DND-41 (cell line): ENCODE measurements at regions not wholly inside any gene's neighbourhood (a gene's known extent, or its start where the extent isn't known, plus 50 kb on each side); places are given as distances from the start of the nearest gene placed in this dataset.

Experiments
- ATAC-seq: fragments of 200-7000 bp; cut with Tn5 transposase; 3 replicates; pipeline ENCODE4 v1.9.1; 2021; ENCODE audit warnings: low read depth; ENCODE audit not compliant: insufficient read depth
- DNase-seq: peaks from one replicate; pipeline ENCODE4 v3.0.0-alpha.2; 2020
- H2AFZ ChIP-seq: 2 replicates; pipeline ENCODE4 v1.6.0; 2012; ENCODE audit warnings: low read depth, low read length
- H3K27ac ChIP-seq: 2 replicates; pipeline ENCODE4 v1.5.1; 2012; ENCODE audit warnings: low read length, inconsistent platforms
- H3K27me3 ChIP-seq: fragments of 200-600 bp; sonication (generic); 2 replicates; pipeline ENCODE4 v1.6.0; 2012; ENCODE audit warnings: low read length, mild to moderate bottlenecking, inconsistent platforms; ENCODE audit not compliant: insufficient read depth, poor library complexity
- H3K36me3 ChIP-seq: 2 replicates; pipeline ENCODE4 v1.5.1; 2012; ENCODE audit warnings: low read length, inconsistent platforms; ENCODE audit not compliant: insufficient read depth
- H3K4me1 ChIP-seq: 2 replicates; pipeline ENCODE4 v1.5.1; 2012; ENCODE audit warnings: mild to moderate bottlenecking, low read length; ENCODE audit not compliant: insufficient read depth
- H3K4me2 ChIP-seq: 2 replicates; pipeline ENCODE4 v1.6.0; 2012; ENCODE audit warnings: mild to moderate bottlenecking, moderate library complexity, low read length, inconsistent platforms; ENCODE audit not compliant: insufficient read depth
- H3K4me3 ChIP-seq, 2 experiments: fragments of 200-600 bp in 1 of 2; shearing (Covaris generic) in 1 of 2; 2 replicates each; pipeline ENCODE4 v1.5.1; 2012 to 2016; ENCODE audit warnings: inconsistent platforms in 2 of 2, low read length in 2 of 2, mild to moderate bottlenecking in 2 of 2, low read depth in 1 of 2, moderate library complexity in 1 of 2
- H3K79me2 ChIP-seq: 2 replicates; pipeline ENCODE4 v1.6.0; 2012; ENCODE audit warnings: low read length, inconsistent platforms; ENCODE audit not compliant: insufficient read depth
- H3K9ac ChIP-seq: 2 replicates; pipeline ENCODE4 v1.6.0; 2012; ENCODE audit warnings: low read depth, mild to moderate bottlenecking, inconsistent platforms, low read length, moderate library complexity
- H3K9me3 ChIP-seq: 2 replicates; pipeline ENCODE4 v1.5.1; 2012; ENCODE audit warnings: low read length, moderate library complexity, mild to moderate bottlenecking, inconsistent platforms; ENCODE audit not compliant: insufficient read depth, severe bottlenecking
- H4K20me1 ChIP-seq: 2 replicates; pipeline ENCODE4 v1.6.0; 2012; ENCODE audit warnings: low read length; ENCODE audit not compliant: insufficient read depth
- CTCF ChIP-seq: IDR thresholded peaks from 2 replicates; pipeline ENCODE4 v1.5.1; 2012; ENCODE audit warnings: borderline replicate concordance, low read length, moderate library complexity, mild to moderate bottlenecking; ENCODE audit not compliant: poor library complexity, severe bottlenecking; ENCODE audit errors: extremely low read depth
- EZH2 ChIP-seq: IDR thresholded peaks from 3 replicates; pipeline ENCODE4 v1.6.1; 2012; ENCODE audit warnings: borderline replicate concordance, low read depth, mild to moderate bottlenecking, moderate library complexity, low read length, inconsistent platforms; ENCODE audit not compliant: severe bottlenecking

- Histone ChIP-seq H3K79me2 (no peaks in the 10 kb centered on the region), H3K27ac (no peak overlapping the region), H3K4me3 (no peak overlapping the region), H3K4me1 (no peaks in the 10 kb centered on the region), H2AFZ (no peak overlapping the region), H3K9ac (no peak overlapping the region), H3K27me3 (no peaks in the 10 kb centered on the region), H3K36me3 (no peaks in the 10 kb centered on the region), H3K4me2 (no peak overlapping the region), H4K20me1 (no peaks in the 10 kb centered on the region), H3K9me3 (no peaks in the 10 kb centered on the region)
- no peak for TF ChIP-seq EZH2
- no peak for TF ChIP-seq CTCF
- ATAC-seq, result no peak
- no peak for DNase-seq
Observed at GRCh38 chr7:41830271-41830670, 127.4 kb upstream of the INHBA start.

- no peak overlapping the region for H2AFZ ChIP-seq
- TF ChIP-seq EZH2 (no peak), CTCF (no peak)
- no peaks in the 10 kb centered on the region for H3K9me3 ChIP-seq
- ATAC-seq (no peak), DNase-seq (no peak)
- no peaks in the 10 kb centered on the region for H3K79me2 ChIP-seq
- no peaks in the 10 kb centered on the region for H4K20me1 ChIP-seq
- H3K27me3 ChIP-seq, result no peaks in the 10 kb centered on the region
- H3K4me3 ChIP-seq, result no peak overlapping the region
- H3K27ac ChIP-seq, result no peak overlapping the region
- no peak overlapping the region for H3K9ac ChIP-seq
- no peaks in the 10 kb centered on the region for H3K36me3 ChIP-seq
- no peak overlapping the region for H3K4me2 ChIP-seq
- H3K4me1 ChIP-seq, result no peaks in the 10 kb centered on the region
Observed at GRCh38 chr7:41828911-41829310, 126.0 kb upstream of the INHBA start.

- Histone ChIP-seq H3K9ac (no peak overlapping the region), H3K4me2 (no peak overlapping the region), H3K4me3 (no peak overlapping the region), H4K20me1 (no peaks in the 10 kb centered on the region), H2AFZ (no peak overlapping the region), H3K4me1 (no peaks in the 10 kb centered on the region), H3K27ac (no peak overlapping the region), H3K9me3 (no peaks in the 10 kb centered on the region), H3K79me2 (no peaks in the 10 kb centered on the region), H3K27me3 (no peaks in the 10 kb centered on the region), H3K36me3 (no peaks in the 10 kb centered on the region)
- DNase-seq (no peak), ATAC-seq (no peak)
- no peak for TF ChIP-seq EZH2
- no peak for TF ChIP-seq CTCF
Observed at GRCh38 chr7:41826641-41827040, 123.8 kb upstream of the INHBA start.

GRCh38 chr7:41825927-41826480 lies 123.1 kb upstream of the INHBA start:
- Histone ChIP-seq H2AFZ (no peak overlapping the region), H4K20me1 (no peaks in the 10 kb centered on the region), H3K27me3 (no peaks in the 10 kb centered on the region), H3K79me2 (no peaks in the 10 kb centered on the region), H3K9me3 (no peaks in the 10 kb centered on the region), H3K36me3 (no peaks in the 10 kb centered on the region), H3K4me2 (no peak overlapping the region), H3K9ac (no peak overlapping the region), H3K4me3 (no peak overlapping the region), H3K4me1 (no peaks in the 10 kb centered on the region), H3K27ac (no peak overlapping the region)
- no peak for DNase-seq
- no peak for TF ChIP-seq CTCF
- TF ChIP-seq EZH2, result no peak
- no peak for ATAC-seq
